HepG2 (cell line): ENCODE measurements at regions not wholly inside any gene's neighbourhood (a gene's known extent, or its start where the extent isn't known, plus 50 kb on each side); places are given as distances from the start of the nearest gene placed in this dataset.

Experiments
- ARNT ChIP-seq: fragments of 450-650 bp; IDR thresholded peaks from 2 replicates; pipeline ENCODE4 v1.6.1; 2017
- BCL6 ChIP-seq: IDR thresholded peaks from 2 replicates; pipeline ENCODE4 v1.6.1; 2016; ENCODE audit warnings: missing genetic modification reagents, missing compliant biosample characterization
- FOXP1 ChIP-seq, 2 experiments: fragments of 450-650 bp in 1 of 2; IDR thresholded peaks; 2 replicates each; pipeline ENCODE4 v1.6.1; 2017 to 2018; ENCODE audit warnings: antibody characterized with exemption in 1 of 2
- KLF9 ChIP-seq: IDR thresholded peaks from 2 replicates; pipeline ENCODE4 v1.6.1; 2016; ENCODE audit warnings: low read depth
- MAFG ChIP-seq: sonication (generic); formaldehyde crosslinking; IDR thresholded peaks from 2 replicates; pipeline ENCODE4 v1.5.1; 2020; ENCODE audit warnings: mild to moderate bottlenecking, missing genetic modification reagents
- TCF7 ChIP-seq: sonication (generic); IDR thresholded peaks from 2 replicates; pipeline ENCODE4 v1.6.1; 2016; ENCODE audit warnings: antibody characterized with exemption, low read depth
- YY1 ChIP-seq: IDR thresholded peaks from 2 replicates; pipeline ENCODE4 v1.6.1; 2011; ENCODE audit warnings: low read length, low read depth, moderate library complexity, mild to moderate bottlenecking; ENCODE audit not compliant: insufficient read depth, insufficient replicate concordance
- ZNF180 ChIP-seq: sonication (generic); formaldehyde crosslinking; IDR thresholded peaks from 2 replicates; pipeline ENCODE4 v1.4.0; 2020; ENCODE audit warnings: low read depth, missing genetic modification reagents, borderline replicate concordance
- ZNF207 ChIP-seq: fragments of 450-650 bp; IDR thresholded peaks from 2 replicates; pipeline ENCODE4 v1.6.1; 2016; ENCODE audit warnings: antibody characterized with exemption, borderline replicate concordance
- ZNF501 ChIP-seq: sonication (generic); formaldehyde crosslinking; IDR thresholded peaks from 2 replicates; pipeline ENCODE4 v1.5.1; 2020; ENCODE audit warnings: mild to moderate bottlenecking, moderate library complexity, missing genetic modification reagents
- ZNF570 ChIP-seq: sonication (generic); formaldehyde crosslinking; IDR thresholded peaks from 2 replicates; pipeline ENCODE4 v1.4.0; 2020; ENCODE audit warnings: mild to moderate bottlenecking, missing genetic modification reagents, borderline replicate concordance
- TF ChIP-seq, protein P1 (sequence below): sonication (generic); formaldehyde crosslinking; IDR thresholded peaks from 2 replicates; pipeline ENCODE4 v1.5.1; 2020; ENCODE audit warnings: mild to moderate bottlenecking, missing genetic modification reagents, borderline replicate concordance
- TF ChIP-seq, protein P2 (sequence below): sonication (generic); formaldehyde crosslinking; IDR thresholded peaks from 2 replicates; pipeline ENCODE4 v1.8.1; 2023; ENCODE audit warnings: missing genetic modification reagents, mild to moderate bottlenecking, borderline replicate concordance
- TF ChIP-seq, protein P3 (sequence below): sonication (generic); formaldehyde crosslinking; IDR thresholded peaks from 2 replicates; pipeline ENCODE4 v1.8.1; 2023; ENCODE audit warnings: mild to moderate bottlenecking, moderate library complexity, missing genetic modification reagents
- TF ChIP-seq, protein P4 (sequence below): sonication (generic); formaldehyde crosslinking; IDR thresholded peaks from 2 replicates; pipeline ENCODE4 v1.4.0; 2020; ENCODE audit warnings: missing genetic modification reagents
- TF ChIP-seq, protein P5 (sequence below): sonication (generic); formaldehyde crosslinking; conservative IDR thresholded peaks from 2 replicates; pipeline ENCODE4 v1.4.0; 2020; ENCODE audit warnings: mild to moderate bottlenecking, missing genetic modification reagents, moderate library complexity
- TF ChIP-seq, protein P6 (sequence below): sonication (generic); formaldehyde crosslinking; IDR thresholded peaks from 2 replicates; pipeline ENCODE4 v1.5.0; 2020; ENCODE audit warnings: missing genetic modification reagents

DNA sequence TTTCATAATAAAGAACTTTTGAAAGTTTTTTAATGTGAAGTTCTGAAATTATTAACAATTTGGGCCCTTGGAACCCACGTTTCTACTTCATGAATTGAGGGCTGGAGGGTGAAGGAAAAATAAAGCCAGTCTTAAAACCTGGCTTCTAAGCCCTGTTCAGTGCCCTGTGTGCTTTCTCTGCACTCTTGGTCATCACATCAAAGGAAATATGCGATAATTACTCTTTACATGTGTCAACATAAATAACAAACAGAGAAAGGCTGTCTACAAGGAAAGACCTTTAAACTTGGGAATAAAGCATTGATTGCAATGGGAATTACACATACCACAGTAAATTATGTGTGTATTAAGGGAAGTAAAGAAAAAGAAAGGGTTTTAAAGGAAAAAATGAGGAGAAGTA, 150.7 kb upstream of the KLF7 start (continued):
- no peak for TF ChIP-seq ZNF501 (CRISPR knock-in tag)
- TF ChIP-seq TCF7: peak; percentile 28; the same call in 1 of the 2 replicates
- TF ChIP-seq, protein P1, sequence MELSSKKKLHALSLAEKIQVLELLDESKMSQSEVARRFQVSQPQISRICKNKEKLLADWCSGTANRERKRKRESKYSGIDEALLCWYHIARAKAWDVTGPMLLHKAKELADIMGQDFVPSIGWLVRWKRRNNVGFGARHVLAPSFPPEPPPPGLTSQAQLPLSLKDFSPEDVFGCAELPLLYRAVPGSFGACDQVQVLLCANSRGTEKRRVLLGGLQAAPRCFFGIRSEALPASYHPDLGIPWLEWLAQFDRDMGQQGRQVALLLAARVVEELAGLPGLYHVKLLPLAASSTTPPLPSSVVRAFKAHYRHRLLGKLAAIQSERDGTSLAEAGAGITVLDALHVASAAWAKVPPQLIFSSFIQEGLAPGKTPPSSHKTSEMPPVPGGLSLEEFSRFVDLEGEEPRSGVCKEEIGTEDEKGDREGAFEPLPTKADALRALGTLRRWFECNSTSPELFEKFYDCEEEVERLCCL (CRISPR knock-in tag): no peak
- TF ChIP-seq ZNF570 (CRISPR knock-in tag): no peak
- no peak for TF ChIP-seq KLF9 (CRISPR knock-in tag)
- TF ChIP-seq, protein P2, sequence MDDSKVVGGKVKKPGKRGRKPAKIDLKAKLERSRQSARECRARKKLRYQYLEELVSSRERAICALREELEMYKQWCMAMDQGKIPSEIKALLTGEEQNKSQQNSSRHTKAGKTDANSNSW (CRISPR knock-in tag): no peak
- TF ChIP-seq ZNF207: no peak
- TF ChIP-seq ZNF180 (CRISPR knock-in tag): no peak
- TF ChIP-seq YY1: no peak
- TF ChIP-seq, protein P3, sequence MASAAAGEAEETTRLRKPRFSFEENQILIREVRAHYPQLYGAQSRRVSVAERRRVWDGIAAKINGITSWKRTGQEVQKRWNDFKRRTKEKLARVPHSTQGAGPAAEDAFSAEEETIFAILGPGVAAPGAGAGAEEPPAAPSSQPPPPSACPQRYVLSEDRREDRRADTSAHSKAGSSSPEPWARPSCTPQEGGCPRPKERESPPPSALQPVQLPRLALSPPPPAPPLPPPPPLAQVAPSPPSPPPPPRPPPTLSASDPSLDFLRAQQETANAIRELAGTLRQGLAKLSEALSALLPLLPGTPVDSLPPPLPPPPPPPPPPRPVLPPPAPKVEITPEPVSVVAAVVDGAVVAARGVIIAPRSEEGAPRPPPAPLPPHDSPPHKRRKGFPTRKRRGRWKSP: no peak
- TF ChIP-seq BCL6: no peak
- TF ChIP-seq, protein P4, sequence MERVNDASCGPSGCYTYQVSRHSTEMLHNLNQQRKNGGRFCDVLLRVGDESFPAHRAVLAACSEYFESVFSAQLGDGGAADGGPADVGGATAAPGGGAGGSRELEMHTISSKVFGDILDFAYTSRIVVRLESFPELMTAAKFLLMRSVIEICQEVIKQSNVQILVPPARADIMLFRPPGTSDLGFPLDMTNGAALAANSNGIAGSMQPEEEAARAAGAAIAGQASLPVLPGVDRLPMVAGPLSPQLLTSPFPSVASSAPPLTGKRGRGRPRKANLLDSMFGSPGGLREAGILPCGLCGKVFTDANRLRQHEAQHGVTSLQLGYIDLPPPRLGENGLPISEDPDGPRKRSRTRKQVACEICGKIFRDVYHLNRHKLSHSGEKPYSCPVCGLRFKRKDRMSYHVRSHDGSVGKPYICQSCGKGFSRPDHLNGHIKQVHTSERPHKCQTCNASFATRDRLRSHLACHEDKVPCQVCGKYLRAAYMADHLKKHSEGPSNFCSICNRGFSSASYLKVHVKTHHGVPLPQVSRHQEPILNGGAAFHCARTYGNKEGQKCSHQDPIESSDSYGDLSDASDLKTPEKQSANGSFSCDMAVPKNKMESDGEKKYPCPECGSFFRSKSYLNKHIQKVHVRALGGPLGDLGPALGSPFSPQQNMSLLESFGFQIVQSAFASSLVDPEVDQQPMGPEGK (CRISPR knock-in tag): no peak
- TF ChIP-seq ARNT: no peak
- TF ChIP-seq FOXP1 (IDR thresholded peaks at IDR 0.05): 0 out of 2 replicates have a peak, but pooled peaks have one; percentile 20
- peak; percentile 38; the same call in 1 of the 2 replicates for TF ChIP-seq FOXP1 (CRISPR knock-in tag; IDR thresholded peaks at IDR 0.05)
- TF ChIP-seq, protein P5, sequence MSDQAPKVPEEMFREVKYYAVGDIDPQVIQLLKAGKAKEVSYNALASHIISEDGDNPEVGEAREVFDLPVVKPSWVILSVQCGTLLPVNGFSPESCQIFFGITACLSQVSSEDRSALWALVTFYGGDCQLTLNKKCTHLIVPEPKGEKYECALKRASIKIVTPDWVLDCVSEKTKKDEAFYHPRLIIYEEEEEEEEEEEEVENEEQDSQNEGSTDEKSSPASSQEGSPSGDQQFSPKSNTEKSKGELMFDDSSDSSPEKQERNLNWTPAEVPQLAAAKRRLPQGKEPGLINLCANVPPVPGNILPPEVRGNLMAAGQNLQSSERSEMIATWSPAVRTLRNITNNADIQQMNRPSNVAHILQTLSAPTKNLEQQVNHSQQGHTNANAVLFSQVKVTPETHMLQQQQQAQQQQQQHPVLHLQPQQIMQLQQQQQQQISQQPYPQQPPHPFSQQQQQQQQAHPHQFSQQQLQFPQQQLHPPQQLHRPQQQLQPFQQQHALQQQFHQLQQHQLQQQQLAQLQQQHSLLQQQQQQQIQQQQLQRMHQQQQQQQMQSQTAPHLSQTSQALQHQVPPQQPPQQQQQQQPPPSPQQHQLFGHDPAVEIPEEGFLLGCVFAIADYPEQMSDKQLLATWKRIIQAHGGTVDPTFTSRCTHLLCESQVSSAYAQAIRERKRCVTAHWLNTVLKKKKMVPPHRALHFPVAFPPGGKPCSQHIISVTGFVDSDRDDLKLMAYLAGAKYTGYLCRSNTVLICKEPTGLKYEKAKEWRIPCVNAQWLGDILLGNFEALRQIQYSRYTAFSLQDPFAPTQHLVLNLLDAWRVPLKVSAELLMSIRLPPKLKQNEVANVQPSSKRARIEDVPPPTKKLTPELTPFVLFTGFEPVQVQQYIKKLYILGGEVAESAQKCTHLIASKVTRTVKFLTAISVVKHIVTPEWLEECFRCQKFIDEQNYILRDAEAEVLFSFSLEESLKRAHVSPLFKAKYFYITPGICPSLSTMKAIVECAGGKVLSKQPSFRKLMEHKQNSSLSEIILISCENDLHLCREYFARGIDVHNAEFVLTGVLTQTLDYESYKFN (CRISPR knock-in tag): 0 out of 2 replicates have a peak, but pooled peaks have one; percentile 27
- TF ChIP-seq MAFG: no peak
- TF ChIP-seq, protein P6, sequence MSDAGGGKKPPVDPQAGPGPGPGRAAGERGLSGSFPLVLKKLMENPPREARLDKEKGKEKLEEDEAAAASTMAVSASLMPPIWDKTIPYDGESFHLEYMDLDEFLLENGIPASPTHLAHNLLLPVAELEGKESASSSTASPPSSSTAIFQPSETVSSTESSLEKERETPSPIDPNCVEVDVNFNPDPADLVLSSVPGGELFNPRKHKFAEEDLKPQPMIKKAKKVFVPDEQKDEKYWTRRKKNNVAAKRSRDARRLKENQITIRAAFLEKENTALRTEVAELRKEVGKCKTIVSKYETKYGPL (CRISPR knock-in tag): no peak
